Stimulated activated CD4-positive, alpha-beta T cell treated with anti-CD3 and anti-CD28 coated beads, TNF-alpha, amount 100 ng/mL, for 1 hour (primary cell): ENCODE measurements at regions not wholly inside any gene's neighbourhood (a gene's known extent, or its start where the extent isn't known, plus 50 kb on each side); places are given as distances from the start of the nearest gene placed in this dataset.

Experiments used
- DNase-seq, 3 donors: peaks; one replicate each; pipeline ENCODE4 v3.0.0-alpha.2; 2020; ENCODE audit warnings: low read depth in 3 of 3, low spot score in 1 of 3

GRCh38 chr1:38578271-38578951, 281.2 kb downstream of the RRAGC start:
- DNase-seq = no peak

- DNase-seq = no peak
Observed at GRCh38 chr1:38577937-38578270, 281.7 kb downstream of the RRAGC start.

- no peak for DNase-seq
Observed at GRCh38 chr1:38577385-38577784, 282.2 kb downstream of the RRAGC start.

GRCh38 chr1:38576241-38576640, 283.3 kb downstream of the RRAGC start:
- DNase-seq = no peak

GRCh38 chr1:38571726-38572125, 287.8 kb downstream of the RRAGC start:
- no peak for DNase-seq

- DNase-seq = no peak
Observed at GRCh38 chr1:38570657-38570975, 289.0 kb downstream of the RRAGC start.

- DNase-seq = no peak
Observed at GRCh38 chr1:38569932-38570656, 289.5 kb downstream of the RRAGC start.

GRCh38 chr1:38568061-38568857, 291.3 kb downstream of the RRAGC start:
- DNase-seq = no peak

GRCh38 chr1:38567401-38567800, 292.2 kb downstream of the RRAGC start:
- no peak for DNase-seq

- DNase-seq = no peak
Observed at GRCh38 chr1:38565020-38565491, 294.5 kb downstream of the RRAGC start.

- DNase-seq = no peak
Observed at GRCh38 chr1:38563942-38564735, 295.4 kb downstream of the RRAGC start.

- no peak for DNase-seq
Observed at GRCh38 chr1:38561725-38562124, 297.8 kb downstream of the RRAGC start.

GRCh38 chr1:38561110-38561509, 298.5 kb downstream of the RRAGC start:
- no peak for DNase-seq

- no peak for DNase-seq
Observed at GRCh38 chr1:38560457-38560856, 299.1 kb downstream of the RRAGC start.

- DNase-seq = peak; percentile 34 to 59 (median 57)
Observed at GRCh38 chr1:38559446-38560165, 300.0 kb downstream of the RRAGC start.

GRCh38 chr1:38558500-38559445, 300.8 kb downstream of the RRAGC start:
- no peak for DNase-seq

- DNase-seq = no peak
Observed at GRCh38 chr1:38558055-38558454, 301.5 kb downstream of the RRAGC start.

GRCh38 chr1:38555594-38555993, 304.0 kb downstream of the RRAGC start:
- DNase-seq = no peak

GRCh38 chr1:38555130-38555529, 304.4 kb downstream of the RRAGC start:
- DNase-seq = no peak
